OCI-LY7 (cell line): ENCODE measurements at regions not wholly inside any gene's neighbourhood (a gene's known extent, or its start where the extent isn't known, plus 50 kb on each side); places are given as distances from the start of the nearest gene placed in this dataset.

Experiments
- BruUV-seq: library from RNA; stranded (reverse); fragments of 400-500 nt; replicated peaks from 2 replicates; lab custom pipeline; 2021; lab: Mats Ljungman, UMichigan
- CTCF ChIA-PET: fragments of 300-600 bp; sonication (Branson Sonifier 250); formaldehyde crosslinking; loops from one replicate; lab custom pipeline; 2022; ENCODE audit warnings: antibody characterized with exemption; ENCODE audit not compliant: unreplicated experiment; lab: Charles Lee
- POLR2A ChIA-PET: fragments of 300-600 bp; sonication (Branson Sonifier 250); formaldehyde crosslinking; loops from one replicate; lab custom pipeline; 2022; ENCODE audit warnings: antibody characterized with exemption; lab: Charles Lee
- DNase-seq: peaks from one replicate; pipeline ENCODE4 v3.0.0-alpha.2; 2015; ENCODE audit warnings: low spot score
- H2AFZ ChIP-seq: fragments of 200-600 bp; sonication (generic), shearing (Covaris generic); 2 replicates; pipeline ENCODE4 v1.6.1; 2014; ENCODE audit warnings: mild to moderate bottlenecking, antibody characterized with exemption, low read length, moderate library complexity
- H3K27ac ChIP-seq: fragments of 200-600 bp; sonication (generic); 2 replicates; pipeline ENCODE4 v1.5.1; 2014; ENCODE audit warnings: mixed run types, low read depth, mild to moderate bottlenecking, moderate library complexity, low read length, inconsistent platforms; ENCODE audit not compliant: poor library complexity, severe bottlenecking
- H3K36me3 ChIP-seq: fragments of 200-600 bp; sonication (generic); 2 replicates; pipeline ENCODE4 v1.6.1; 2014; ENCODE audit warnings: mild to moderate bottlenecking, antibody characterized with exemption, low read length, moderate library complexity, mixed read lengths; ENCODE audit not compliant: insufficient read depth
- H3K4me1 ChIP-seq: fragments of 200-600 bp; sonication (generic); 2 replicates; pipeline ENCODE4 v1.5.1; 2014; ENCODE audit warnings: mild to moderate bottlenecking, low read length; ENCODE audit not compliant: insufficient read depth, poor library complexity, severe bottlenecking
- H3K4me2 ChIP-seq: fragments of 200-600 bp; sonication (generic); 2 replicates; pipeline ENCODE4 v1.6.1; 2014; ENCODE audit warnings: mild to moderate bottlenecking, low read length
- H3K4me3 ChIP-seq: fragments of 200-600 bp; sonication (generic); 2 replicates; pipeline ENCODE4 v1.5.1; 2014; ENCODE audit warnings: mild to moderate bottlenecking, low read depth, low read length; ENCODE audit not compliant: poor library complexity, severe bottlenecking
- H3K79me2 ChIP-seq: fragments of 200-600 bp; sonication (generic); 2 replicates; pipeline ENCODE4 v1.6.1; 2016; ENCODE audit warnings: low read depth, mild to moderate bottlenecking, low read length, moderate library complexity, mixed read lengths; ENCODE audit not compliant: insufficient read depth
- H3K9me2 ChIP-seq: fragments of 200-600 bp; sonication (generic); 2 replicates; pipeline ENCODE4 v1.6.1; 2016; ENCODE audit warnings: mild to moderate bottlenecking, low read length, mixed read lengths; ENCODE audit not compliant: insufficient read depth
- H3K9me3 ChIP-seq: fragments of 200-600 bp; sonication (generic); 2 replicates; pipeline ENCODE4 v1.6.1; 2014; ENCODE audit warnings: mild to moderate bottlenecking, mixed run types, low read length, mixed read lengths
- H4K20me1 ChIP-seq: fragments of 200-600 bp; sonication (generic); 2 replicates; pipeline ENCODE4 v1.6.1; 2014; ENCODE audit warnings: mild to moderate bottlenecking, antibody characterized with exemption, low read length, moderate library complexity, mixed read lengths; ENCODE audit not compliant: insufficient read depth
- EZH2phosphoT487 ChIP-seq: fragments of 200-600 bp; sonication (generic); IDR thresholded peaks from 2 replicates; pipeline ENCODE4 v1.6.1; 2018; ENCODE audit warnings: low read depth, borderline replicate concordance, mild to moderate bottlenecking, mixed run types, antibody characterized with exemption, low read length, moderate library complexity, mixed read lengths
- intact Hi-C: fragments of 100-400 bp; cut with micrococcal nuclease; formaldehyde crosslinking; loops from one replicate; pipeline ENCODE4 v1.10.0; 2022; ENCODE audit not compliant: unreplicated experiment
- TF ChIP-seq, protein P1 (sequence below): fragments of 200-600 bp; sonication (generic); conservative IDR thresholded peaks from 2 replicates; pipeline ENCODE4 v1.5.1; 2014; ENCODE audit warnings: mild to moderate bottlenecking, antibody characterized with exemption, low read length, moderate library complexity, mixed read lengths

DNA sequence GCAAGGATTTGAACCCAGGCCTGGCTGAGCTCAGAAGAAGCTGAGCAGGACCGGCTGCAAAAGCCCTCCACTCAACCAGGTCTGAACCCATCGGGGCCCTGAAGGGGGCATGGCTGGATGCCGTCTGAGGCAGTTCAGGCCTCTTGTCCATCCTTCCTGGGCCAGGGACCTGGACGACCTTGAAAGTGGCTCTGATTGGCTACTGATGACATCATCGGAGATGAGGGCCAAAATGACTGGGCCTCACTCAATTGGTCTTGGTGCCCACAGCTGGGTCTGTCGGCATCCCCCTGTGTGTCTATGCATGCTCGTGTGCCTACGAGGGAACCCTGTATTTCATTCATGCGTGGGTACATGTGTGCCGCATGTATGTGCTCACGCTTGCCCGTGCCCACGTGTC, 71.8 kb downstream of the PTPRS start:
- ChIA-PET CTCF (no interaction called here), POLR2A (no interaction called here)
- Histone ChIP-seq H4K20me1 (no peaks in the 10 kb centered on the region), H2AFZ (no peak overlapping the region), H3K79me2 (no peaks in the 10 kb centered on the region), H3K4me1 (no peaks in the 10 kb centered on the region), H3K36me3 (peaks cover 15% of the 10 kb centered on the region), H3K4me3 (no peak overlapping the region), H3K4me2 (no peak overlapping the region), H3K9me2 (no peaks in the 10 kb centered on the region), H3K9me3 (no peaks in the 10 kb centered on the region), H3K27ac (no peak overlapping the region)
- no peak for DNase-seq
- no TSS peak for BruUV-seq
- intact Hi-C loops = no loop called here
- TF ChIP-seq, protein P1, sequence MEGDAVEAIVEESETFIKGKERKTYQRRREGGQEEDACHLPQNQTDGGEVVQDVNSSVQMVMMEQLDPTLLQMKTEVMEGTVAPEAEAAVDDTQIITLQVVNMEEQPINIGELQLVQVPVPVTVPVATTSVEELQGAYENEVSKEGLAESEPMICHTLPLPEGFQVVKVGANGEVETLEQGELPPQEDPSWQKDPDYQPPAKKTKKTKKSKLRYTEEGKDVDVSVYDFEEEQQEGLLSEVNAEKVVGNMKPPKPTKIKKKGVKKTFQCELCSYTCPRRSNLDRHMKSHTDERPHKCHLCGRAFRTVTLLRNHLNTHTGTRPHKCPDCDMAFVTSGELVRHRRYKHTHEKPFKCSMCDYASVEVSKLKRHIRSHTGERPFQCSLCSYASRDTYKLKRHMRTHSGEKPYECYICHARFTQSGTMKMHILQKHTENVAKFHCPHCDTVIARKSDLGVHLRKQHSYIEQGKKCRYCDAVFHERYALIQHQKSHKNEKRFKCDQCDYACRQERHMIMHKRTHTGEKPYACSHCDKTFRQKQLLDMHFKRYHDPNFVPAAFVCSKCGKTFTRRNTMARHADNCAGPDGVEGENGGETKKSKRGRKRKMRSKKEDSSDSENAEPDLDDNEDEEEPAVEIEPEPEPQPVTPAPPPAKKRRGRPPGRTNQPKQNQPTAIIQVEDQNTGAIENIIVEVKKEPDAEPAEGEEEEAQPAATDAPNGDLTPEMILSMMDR = no peak
- TF ChIP-seq EZH2phosphoT487 = no peak

DNA sequence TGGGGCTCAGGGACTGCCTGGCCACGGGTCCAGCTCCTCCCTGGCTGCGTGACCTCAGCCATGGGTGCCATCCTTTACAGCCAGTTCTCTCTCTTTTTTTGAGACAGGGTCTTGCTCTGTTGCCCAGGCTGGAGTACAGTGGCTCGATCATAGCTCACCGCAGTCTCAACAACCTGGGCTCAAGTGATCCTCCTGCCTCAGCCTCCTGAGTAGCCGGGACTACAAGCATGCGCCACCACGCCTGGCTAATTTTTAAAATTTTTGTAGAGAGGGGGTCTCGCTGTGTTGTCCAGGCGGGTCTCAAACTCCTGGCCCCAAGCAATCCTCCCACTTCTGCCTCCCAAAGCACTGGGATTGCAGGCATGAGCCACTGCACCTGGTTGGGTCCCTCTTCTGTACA, 75.4 kb downstream of the PTPRS start:
- no peak for TF ChIP-seq EZH2phosphoT487
- TF ChIP-seq, protein P1 = no peak
- CTCF ChIA-PET = no interaction called here
- no peaks in the 10 kb centered on the region for H3K4me1 ChIP-seq
- intact Hi-C loops = no loop called here
- no peaks in the 10 kb centered on the region for H4K20me1 ChIP-seq
- H3K36me3 ChIP-seq = no peaks in the 10 kb centered on the region
- DNase-seq = no peak
- H3K9me2 ChIP-seq = no peaks in the 10 kb centered on the region
- no peaks in the 10 kb centered on the region for H3K79me2 ChIP-seq
- no peak overlapping the region for H3K27ac ChIP-seq
- POLR2A ChIA-PET = no interaction called here
- no peak overlapping the region for H3K4me2 ChIP-seq
- no peaks in the 10 kb centered on the region for H3K9me3 ChIP-seq
- no TSS peak for BruUV-seq
- no peak overlapping the region for H3K4me3 ChIP-seq
- no peak overlapping the region for H2AFZ ChIP-seq

DNA sequence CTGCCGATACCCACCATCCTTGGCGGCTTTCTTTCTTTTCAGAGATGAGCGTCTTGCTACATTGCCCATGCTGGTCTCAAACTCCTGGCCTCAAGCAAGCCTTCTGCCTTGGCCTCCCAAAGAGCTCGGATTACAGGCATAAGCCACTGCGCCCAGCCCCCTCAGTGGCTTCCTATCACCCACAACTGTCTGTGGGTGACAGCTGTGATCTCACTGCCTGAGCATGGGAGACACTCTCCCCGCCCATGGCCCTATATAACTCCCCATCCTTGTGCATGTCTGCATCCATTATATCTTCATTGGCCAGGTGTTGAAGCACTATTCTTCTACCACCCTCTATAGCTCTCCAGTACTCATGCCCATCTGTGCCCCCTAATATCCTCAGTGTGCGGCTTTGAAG, 76.2 kb downstream of the PTPRS start:
- ChIA-PET POLR2A (no interaction called here), CTCF (no interaction called here)
- H3K4me1 ChIP-seq = no peaks in the 10 kb centered on the region
- H3K4me2 ChIP-seq = no peak overlapping the region
- BruUV-seq = no TSS peak
- no peaks in the 10 kb centered on the region for H3K9me2 ChIP-seq
- H3K27ac ChIP-seq = no peak overlapping the region
- H3K79me2 ChIP-seq = no peaks in the 10 kb centered on the region
- H3K9me3 ChIP-seq = no peaks in the 10 kb centered on the region
- TF ChIP-seq, protein P1 = no peak
- no peak for TF ChIP-seq EZH2phosphoT487
- H4K20me1 ChIP-seq = no peaks in the 10 kb centered on the region
- no peak overlapping the region for H2AFZ ChIP-seq
- DNase-seq = no peak
- no peaks in the 10 kb centered on the region for H3K36me3 ChIP-seq
- intact Hi-C loops = no loop called here
- H3K4me3 ChIP-seq = no peak overlapping the region
